ENCODE measurements at regions not wholly inside any gene's neighbourhood (a gene's known extent, or its start where the extent isn't known, plus 50 kb on each side); places are given as distances from the start of the nearest gene placed in this dataset.
"Not testable (repeated sequence)": the region's sequence is repeated elsewhere in the genome, so short reads cannot be mapped to it uniquely, and the experiment has no call there.

DNA sequence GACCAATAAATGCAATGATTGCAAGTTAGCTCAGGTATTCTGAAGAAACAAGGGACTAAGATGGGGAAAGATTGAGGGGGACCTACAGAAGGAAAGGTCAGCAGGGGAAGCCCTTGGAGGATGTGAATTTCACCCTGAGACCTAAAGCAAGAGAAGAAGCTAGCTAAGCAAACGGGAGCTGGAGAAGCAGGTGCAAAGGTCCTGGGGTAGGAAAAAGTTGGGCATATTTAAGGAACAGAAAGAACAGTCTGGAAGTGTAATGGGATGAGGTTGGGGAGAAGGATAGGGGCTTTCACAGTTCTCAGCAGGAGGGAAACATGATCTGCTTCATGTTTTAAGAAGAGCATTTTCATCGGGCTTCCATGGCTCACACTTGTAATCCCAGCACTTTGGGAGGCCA, 89.7 kb upstream of the SLC45A1 start:
- DNase-seq (ENCODE audit: low read depth), result no peak

- DNase-seq (ENCODE audit: low read depth), result not testable (repeated sequence)
These were observed 90.2 kb upstream of the SLC45A1 start for GRCh38 chr1:8227674-8228073.

DNA sequence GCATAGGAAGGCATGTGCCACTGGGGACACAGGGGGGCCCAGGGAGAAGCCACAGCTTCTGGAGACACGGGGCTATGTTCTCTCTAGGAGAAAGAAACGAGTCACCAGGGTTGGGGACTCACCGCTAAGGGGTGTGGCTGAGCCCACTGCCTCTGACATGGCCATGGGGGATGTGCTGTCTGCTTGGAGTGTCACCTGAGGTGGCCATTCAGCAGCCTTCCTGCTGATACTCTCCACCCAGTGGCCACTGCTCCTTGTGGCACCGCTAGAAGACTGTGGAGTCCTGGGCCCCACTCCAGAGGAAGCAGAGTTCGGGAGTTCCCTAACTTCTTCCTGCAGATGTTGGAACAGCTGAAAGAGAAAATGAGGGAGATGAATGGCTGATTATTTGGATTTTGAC, 91.2 kb upstream of the SLC45A1 start:
- DNase-seq (ENCODE audit: low read depth), result no peak

- DNase-seq (ENCODE audit: low read depth), result not testable (repeated sequence)
These were observed 91.9 kb upstream of the SLC45A1 start for GRCh38 chr1:8226024-8226423.

GRCh38 chr1:8223526-8223925, 94.4 kb upstream of the SLC45A1 start:
- DNase-seq (ENCODE audit: low read depth), result no peak

GRCh38 chr1:8222789-8223188, 95.1 kb upstream of the SLC45A1 start:
- peak; percentile 54 for DNase-seq (ENCODE audit: low read depth)

DNA sequence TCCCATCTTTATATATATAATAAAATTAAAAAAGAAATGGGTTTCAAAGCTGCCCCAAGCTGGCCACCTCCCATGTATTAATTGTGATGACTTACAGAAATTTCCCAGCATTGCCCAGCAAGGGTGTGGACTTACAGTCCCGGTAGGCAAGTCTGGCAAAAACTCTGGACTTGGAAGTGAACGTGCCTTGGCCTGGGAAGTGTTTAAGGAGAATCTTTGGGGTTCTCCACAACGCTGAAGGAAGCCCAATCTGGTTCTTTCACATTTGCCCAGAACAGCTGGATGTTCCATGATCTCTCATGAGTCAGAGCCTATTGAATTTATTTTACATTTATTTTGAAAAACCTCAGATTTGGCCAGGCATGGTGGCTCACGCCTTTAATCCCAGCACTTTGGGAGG, 98.4 kb upstream of the SLC45A1 start:
- DNase-seq (ENCODE audit: low read depth), result no peak

- DNase-seq (ENCODE audit: low read depth), result no peak
These were observed 99.4 kb upstream of the SLC45A1 start for GRCh38 chr1:8218351-8219092.

DNA sequence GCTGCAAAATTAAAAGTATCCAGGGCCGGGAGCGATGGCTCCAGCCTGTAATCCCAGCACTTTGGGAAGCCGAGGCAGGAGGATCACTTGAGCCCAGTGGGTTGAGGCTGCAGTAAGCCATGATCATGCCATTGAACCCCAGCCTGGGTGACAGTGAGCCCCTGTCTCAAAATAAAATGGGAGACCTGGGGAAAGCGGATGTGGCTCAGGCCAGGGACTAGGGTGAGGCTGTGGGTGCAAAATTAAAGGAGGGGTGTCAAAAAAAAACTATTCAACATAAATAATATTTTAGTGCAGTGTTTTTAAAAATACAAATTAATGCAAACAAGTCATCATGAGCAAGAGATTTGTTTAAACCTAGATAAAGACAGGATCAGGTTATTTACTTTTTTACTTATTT, 100.1 kb upstream of the SLC45A1 start:
- DNase-seq (ENCODE audit: low read depth), result no peak

DNA sequence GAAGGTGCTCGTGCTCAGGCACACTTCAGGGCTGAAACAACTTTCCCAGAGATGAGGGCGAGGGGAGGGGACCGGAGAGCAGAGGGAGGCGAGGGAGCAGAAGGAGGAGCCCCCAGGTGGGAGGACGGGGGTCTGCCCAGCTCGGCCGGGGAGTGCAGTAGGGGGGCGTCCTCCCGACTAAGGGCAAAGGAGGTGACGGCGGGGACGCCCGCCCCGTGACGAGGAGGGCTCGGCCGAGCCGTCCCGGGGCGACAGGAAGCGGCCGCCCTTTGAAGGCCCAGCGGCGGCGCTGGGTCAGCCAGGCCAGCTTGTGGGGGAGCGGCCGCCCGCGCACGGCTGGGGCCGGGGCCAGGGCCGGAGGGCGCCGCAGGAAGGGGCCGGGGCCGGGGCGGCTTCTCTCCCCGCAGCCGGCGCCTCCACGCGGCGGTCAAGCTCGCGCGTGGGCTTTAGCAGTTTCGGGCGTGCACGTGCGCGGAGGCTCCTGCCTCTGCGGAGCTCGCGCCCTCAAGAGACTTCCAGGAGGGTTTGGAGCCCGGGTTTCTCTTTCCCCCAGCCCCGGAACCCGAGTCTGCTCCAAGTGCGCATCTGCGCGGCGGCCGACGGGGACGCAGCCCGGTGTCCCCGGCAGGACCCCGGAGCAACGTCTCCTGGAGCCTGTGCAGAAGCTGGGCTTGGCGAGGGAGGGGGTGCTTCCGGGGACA, 100.8 kb upstream of the SLC45A1 start:
- no peak for DNase-seq (ENCODE audit: low read depth)

GRCh38 chr1:8216005-8216404, 101.9 kb upstream of the SLC45A1 start:
- DNase-seq (ENCODE audit: low read depth), result no peak

DNA sequence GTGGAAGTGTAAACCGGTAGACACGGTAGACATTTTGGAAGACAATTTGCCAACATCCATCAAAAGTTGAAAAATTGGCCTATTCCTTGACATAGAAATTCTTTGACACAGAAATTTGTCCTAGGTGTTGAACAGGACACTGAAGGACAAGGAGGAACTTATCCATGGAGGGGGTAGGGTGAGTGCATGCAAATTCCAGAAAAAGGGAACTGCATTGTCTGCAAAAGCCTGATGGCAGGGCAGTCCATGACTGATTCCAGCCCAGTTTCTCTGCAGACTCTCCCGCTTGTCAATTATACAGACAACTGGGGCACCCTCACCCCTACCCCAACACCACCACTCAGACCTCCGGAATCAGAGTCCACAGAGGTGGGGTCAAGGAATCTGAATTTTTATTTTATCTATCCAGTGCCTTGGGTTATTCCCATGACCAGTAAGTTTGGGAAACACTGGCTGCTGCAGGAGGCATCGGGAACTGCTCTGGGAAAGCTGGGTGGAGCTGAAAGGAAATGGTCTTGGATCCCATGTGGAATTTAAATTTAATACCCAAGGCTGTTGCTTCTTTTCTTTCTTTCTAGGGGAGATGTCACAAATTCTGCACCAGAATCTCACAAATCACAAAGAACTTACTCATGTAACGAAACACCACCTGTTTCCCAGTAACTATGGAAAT, 103.3 kb upstream of the SLC45A1 start:
- DNase-seq (ENCODE audit: low read depth), result peak; percentile 79

DNA sequence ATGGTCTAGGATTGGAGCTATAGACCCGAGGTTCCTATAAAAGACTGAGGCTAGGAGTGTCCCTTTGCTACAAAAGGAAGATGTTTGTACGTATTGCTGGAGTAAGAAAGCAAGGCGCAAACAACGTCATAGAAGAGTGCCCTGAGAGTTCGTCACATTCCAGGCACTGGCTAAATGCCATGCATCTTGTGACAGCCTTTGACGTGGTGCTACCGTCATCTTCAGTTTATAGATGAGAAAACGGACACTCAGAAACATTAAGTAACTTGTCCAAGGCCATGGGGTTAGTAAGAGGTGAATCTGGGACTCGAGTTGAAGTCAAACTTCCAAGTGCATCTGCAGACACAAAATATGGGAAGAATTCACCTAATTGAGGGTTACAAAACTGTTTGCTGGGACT, 104.2 kb upstream of the SLC45A1 start:
- DNase-seq (ENCODE audit: low read depth), result no peak

GRCh38 chr1:8213136-8213535, 104.8 kb upstream of the SLC45A1 start:
- no peak for DNase-seq (ENCODE audit: low read depth)

DNA sequence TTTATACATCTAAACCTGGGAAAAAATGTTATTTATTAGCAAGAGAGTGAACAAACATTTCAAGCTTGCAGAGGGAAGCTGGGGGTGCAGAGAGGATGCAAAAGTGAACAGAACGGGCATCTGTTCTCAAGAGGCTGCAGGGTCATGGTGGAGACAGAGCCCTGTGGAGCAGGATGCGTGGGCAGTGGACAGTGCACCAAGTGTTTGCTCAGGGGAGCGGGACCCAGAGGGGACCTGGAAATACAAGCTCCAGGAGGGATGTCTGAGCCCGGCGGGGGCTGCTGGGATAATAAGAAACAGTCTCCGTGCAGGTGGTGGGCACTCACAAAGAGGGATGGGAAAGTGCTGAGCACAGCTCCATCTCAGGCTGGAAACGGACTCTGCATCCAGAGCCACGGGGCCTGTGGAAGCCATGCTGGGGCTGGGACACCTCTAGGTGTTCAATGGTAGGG, 105.3 kb upstream of the SLC45A1 start:
- no peak for DNase-seq (ENCODE audit: low read depth)

GRCh38 chr1:8211883-8212579, 105.9 kb upstream of the SLC45A1 start:
- peak; percentile 97 for DNase-seq (ENCODE audit: low read depth)

- DNase-seq (ENCODE audit: low read depth), result peak; percentile 46
These were observed 106.5 kb upstream of the SLC45A1 start for GRCh38 chr1:8211251-8211882.

DNA sequence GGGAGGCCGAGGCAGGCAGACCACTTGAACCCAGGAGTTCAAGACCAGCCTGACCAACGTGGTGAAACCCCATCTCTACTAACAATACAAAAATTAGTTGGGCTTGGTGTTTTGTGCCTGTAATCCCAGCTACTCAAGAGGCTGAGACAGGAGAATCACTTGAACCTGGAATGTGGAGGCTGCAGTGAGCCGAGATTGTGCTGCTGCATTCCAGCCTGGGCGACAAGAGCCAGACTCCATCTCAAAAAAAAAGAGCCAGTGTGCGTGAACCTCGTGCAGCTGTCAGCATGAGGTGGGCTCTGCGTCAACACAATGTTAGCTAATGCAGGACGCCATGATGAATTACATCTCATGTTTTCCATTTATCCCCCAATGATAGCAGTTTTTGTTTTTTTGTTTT, 110.7 kb upstream of the SLC45A1 start:
- DNase-seq (ENCODE audit: low read depth), result no peak

GRCh38 chr1:8206391-8206790, 111.5 kb upstream of the SLC45A1 start:
- DNase-seq (ENCODE audit: low read depth), result no peak

DNA sequence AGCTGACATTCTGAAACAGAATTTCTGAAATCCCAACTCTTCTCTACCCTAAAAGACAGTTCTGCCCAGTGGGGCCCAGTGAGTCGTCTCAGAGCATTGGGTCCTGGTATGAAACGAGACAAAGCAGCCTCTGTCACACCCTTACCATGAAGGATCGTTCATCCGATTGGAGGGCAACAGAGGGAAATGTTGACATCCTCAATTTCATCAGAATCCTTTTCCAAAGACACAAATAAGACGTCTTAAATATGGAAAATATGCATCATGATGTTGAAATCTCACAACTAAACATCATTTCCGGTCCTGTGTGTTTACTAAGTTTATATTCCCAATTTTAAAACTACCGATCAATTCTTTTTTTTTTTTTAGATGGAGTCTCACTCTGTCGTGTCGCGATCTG, 112.1 kb upstream of the SLC45A1 start:
- DNase-seq (ENCODE audit: low read depth), result no peak

- DNase-seq (ENCODE audit: low read depth), result no peak
These were observed 113.1 kb upstream of the SLC45A1 start for GRCh38 chr1:8204826-8205225.
